ENCODE measurements at regions not wholly inside any gene's neighbourhood (a gene's known extent, or its start where the extent isn't known, plus 50 kb on each side); places are given as distances from the start of the nearest gene placed in this dataset.
A peak's percentile ranks its signal among the peaks of the same experiment; 100 is the strongest.
"Not testable (repeated sequence)": the region's sequence is repeated elsewhere in the genome, so short reads cannot be mapped to it uniquely, and the experiment has no call there.

DNA sequence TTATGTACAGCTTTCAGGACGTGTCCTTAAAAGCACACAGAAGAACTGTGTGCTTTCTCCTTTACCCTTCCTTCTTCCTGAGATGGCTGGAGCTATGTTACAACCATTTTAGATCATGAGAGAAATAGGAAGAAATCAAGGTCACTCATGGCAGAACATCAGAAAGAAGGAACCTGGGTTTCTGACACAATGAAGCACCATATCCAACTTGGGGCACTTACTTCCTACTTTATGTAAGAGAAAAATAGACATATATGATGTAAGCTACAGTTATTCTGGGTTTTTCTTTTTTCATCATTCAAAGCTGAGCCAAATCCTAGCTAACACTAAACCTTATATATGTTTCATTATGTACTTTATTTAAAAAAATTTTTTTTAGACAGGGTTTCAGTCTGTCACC is 79.5 kb downstream of the FAM161A start:
- DNase-seq (ENCODE audit: low spot score), result no peak

DNA sequence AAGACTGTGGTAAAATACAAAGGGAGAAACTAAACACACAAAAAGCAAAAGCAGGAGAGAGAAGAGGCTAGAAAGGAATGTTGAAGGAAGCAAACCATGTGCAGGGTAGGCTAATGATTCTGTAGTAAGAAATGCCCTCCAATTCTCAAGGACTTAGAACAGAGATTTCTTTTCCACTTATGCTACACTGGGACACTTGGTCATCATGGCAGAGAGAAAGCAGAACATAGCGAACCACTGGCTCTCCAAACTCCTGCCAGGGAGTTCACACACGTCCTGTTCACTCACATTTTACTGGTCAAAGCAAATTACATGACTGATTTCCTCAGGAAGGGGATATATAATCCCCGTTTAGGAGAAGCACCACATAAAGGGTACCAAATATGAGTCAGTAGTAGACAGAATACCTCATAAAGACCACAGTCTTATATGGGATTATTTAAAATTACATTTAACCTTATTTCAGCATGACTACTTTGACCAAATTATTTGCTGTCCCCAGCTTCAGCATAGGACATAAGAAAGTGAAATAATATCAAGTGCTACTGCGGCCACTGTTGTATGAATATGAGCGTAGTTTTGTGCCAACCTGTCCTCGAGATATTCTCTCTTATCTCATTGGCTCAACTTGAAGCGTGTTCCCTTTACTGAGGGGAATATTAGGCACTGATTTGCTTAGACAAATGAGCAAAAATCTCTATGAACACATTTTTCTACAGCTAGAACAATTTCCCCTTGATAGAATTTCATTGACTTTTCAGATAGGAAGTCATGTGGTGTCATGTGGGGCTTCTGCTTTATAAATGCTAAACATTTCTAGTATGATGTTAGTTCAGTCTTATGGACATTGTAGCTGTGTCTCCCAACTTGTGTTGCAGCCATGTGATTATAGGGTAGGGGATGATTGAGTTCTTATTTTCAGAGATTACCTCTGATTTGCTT is 81.7 kb downstream of the FAM161A start:
- no peak for DNase-seq (ENCODE audit: low spot score)

DNA sequence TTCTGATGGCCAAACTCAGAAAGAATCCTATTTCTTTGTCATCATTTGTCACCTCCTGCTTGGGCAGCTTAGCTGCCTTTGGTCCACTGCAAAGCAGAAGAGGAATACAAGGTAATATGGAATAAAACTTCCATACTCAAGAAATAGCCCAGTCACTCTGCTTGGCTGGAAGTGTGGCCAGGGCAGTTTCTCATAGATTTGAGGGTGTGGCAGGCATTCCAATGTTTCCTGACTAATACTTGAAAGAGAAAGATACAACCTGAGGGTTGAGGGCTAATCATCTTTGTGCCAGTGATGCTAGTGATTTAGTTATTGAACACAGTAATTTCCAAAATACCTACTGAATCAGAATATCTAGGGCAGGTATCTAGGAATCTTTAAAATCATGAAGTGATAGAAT is 83.1 kb downstream of the FAM161A start:
- DNase-seq (ENCODE audit: low spot score), result no peak

DNA sequence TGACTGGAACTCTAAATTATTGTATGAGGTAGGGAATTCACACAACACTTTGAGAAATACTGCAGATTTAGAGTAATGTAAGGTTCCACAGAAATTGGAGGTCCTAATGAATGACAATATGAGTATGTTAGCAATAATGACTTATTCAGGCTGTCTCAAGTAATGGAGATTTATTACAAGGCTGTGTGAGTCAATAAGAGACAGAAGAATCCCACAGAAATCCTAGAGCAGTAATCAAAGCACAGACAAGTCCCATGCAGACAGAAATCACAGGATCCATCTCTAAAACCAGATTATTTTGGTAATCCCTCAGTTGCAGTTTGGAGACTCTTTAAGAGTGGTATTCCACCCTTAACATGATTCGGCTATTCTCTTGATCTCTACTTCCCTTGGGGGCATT is 83.6 kb downstream of the FAM161A start:
- no peak for DNase-seq (ENCODE audit: low spot score)

DNA sequence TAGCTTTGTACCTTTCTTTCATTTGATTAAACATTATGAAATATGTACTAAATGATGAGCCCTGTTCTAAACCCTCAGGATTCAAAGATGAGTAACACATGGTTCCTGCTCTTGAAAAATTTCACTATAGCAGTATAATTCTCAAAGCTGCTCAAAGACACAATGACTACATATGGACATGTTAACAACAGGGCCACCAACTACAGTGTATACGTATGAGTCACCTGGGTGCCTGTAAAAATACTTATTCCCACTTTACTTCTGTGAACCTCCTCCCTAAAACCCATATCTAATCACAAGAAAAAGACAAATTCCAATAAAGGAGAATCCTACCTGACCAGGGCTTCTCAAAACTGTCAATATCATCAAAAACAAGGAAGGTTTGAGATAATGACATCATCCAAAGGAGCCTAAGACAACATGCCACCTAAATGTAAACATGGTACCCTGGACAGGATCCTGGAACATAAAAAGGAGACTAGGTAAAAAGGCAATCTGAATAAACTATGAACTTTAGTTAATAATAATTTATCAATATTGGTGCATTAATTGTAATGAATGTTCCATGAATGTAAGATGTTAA is 84.7 kb downstream of the FAM161A start:
- no peak for DNase-seq (ENCODE audit: low spot score)

DNA sequence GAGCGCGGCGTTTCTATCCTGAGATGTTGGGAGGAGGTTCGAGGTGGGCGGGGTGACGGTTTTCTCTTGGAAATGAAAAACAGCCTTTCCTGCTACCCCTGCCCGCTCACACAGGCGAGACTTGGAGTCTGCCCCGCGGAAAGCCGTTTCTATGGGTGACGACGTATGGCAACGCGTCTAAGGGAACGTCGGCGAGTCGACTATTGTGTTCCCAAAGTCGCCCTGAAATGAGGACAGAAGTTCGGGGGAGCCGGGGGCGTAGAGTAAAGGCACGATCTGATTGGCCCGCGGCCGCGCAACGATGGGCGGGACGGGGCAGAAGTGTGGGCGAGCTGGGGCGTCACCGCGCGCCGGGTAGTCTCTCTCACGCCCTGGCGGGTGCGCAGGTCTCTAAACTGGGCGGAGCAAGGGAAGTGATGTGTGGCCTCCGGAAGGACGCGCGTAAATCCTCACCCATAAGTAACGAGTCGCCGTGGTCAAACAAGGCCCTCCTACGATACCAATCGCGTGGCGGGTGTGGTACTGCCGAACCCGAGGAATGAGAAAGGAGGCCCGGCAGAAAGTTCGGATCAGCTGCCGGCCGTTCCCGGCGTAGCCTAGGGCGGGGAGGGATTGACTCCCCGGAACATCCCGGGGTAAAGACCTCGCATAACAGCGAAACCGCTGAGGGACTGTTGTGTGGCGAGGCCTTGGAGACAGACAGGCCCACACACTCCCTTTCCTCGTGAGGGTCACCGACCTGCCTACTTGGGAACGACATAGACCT is 89.6 kb downstream of the FAM161A start:
- DNase-seq (ENCODE audit: low spot score), result peak; percentile 99

DNA sequence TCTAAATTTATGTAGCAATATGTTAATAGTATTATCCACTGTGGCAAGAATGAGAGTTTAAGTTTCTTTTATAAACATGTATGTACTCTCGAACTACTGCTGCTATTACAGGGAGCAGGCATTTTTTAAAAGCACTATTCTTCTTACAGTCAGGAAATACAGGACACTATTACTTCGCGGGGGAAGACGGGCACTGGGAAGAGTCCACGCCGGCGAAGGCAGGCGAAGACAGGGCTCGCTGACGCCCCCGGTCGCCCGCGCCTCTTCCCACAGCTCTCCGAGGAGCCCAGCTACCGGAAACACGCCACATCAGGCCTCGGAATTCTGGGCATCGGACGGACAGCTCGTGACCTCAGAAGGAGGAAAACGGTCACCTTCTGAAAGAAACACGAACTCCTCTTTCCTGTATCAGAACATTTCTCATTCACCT is 90.2 kb downstream of the FAM161A start:
- DNase-seq (ENCODE audit: low spot score), result peak; percentile 93

DNA sequence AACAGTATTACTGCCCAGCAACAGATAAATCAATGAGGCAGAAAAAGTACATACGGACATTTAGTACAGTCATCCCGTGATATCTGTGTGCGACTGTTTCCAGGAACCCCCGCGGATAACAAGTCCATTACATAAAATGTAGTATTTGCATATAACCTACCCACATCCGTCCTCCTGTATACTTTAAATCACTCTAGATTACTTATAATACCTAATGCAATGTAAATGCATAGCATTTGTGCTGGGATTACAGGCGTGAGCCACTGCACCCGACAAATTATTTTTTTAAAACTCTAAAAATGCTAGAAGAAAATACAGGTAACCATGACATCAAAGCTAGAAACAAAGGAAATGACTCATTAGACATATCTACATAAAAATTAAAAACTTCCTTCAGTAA is 91.6 kb downstream of the FAM161A start:
- no peak for DNase-seq (ENCODE audit: low spot score)

DNA sequence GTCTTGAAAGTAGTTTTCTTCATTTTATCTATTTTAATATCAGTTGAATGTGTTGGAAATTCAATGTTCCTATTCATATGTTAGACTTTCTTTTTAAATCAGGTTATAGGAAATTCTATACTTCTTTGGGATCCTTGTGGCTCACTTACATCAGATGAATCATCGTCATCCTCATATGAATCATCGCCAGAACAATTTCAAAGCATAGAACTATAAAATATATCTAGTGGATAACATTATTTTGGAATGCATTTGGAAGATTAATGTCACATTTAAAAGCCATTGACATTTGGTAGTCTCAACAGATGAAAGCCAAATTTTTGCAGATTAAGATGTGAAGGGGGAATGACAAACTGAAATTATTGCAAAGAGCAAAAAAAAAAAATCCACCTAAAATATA is 94.1 kb downstream of the FAM161A start:
- DNase-seq (ENCODE audit: low spot score), result no peak

DNA sequence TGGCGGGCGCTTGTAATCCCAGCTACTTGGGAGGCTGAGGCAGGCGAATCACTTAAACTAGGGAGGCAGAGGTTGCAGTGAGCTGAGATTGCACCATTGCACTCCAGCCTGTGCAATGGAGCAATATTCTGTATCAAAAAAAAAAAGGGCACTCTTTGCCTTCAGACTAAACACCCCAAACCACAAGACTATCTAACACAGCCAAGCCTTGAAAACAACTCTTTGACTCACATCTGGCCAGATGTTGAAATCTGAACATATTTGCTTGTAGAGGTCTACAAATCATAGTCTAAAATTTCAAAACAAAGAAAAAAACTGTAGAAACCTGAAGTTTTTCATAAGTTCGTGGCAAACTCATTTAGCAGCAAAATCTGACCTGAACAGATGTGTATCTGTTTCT is 94.9 kb downstream of the FAM161A start:
- no peak for DNase-seq (ENCODE audit: low spot score)

DNA sequence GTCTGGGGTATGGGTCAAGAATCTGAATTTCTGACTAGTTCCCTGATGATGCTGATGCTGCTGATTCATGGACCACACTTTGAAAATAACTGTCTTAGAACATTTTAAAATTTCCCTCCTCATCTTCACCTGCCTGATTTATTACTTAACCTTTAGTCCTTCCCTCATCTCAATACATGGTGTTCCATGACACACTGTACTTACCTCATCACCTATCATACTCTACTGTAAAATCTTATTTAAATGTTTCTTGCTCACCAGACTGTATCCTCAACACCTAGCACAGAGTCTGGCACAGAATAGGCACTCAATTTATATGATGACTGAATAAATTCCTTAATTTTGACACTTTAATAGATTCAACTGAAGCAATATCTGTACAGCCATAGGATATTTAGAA is 95.7 kb downstream of the FAM161A start:
- DNase-seq (ENCODE audit: low spot score), result no peak

DNA sequence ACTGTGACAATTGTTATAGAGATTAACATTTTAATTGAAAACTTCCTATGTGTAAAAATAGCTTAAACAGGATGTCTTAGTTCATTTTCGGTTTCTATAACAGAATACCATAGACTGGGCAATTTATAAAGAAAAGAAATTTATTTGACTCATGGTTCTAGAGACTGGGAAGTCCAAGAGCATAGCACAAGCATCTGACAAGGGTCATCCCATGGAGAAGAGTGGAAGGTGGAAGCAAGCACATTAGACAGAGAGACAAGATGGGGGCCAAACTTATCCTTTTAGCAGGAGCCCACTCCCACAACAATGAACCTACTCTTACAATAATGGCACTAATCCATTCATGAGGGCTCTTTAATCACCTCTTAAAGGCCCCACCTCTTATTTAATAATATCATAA is 100.3 kb downstream of the FAM161A start:
- no peak for DNase-seq (ENCODE audit: low spot score)

DNA sequence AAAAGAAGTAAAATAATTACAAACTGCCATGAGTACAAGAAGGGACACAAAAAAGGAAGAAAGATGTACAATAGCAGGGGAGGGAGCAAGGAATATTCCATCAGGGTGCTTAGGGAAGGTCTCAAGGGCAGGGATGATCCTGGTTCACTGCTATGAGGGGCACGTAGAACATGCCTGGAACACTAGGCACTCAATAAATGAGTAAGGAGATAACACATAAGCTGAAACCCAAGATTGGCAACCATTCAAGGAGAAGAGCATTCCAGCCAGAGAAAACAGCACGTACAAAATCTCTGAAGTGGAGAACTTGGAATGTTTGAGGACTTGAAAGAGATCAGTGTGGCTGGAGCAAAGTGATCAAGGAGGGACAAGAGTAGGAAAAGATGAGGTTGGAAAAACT is 103.2 kb downstream of the FAM161A start:
- no peak for DNase-seq (ENCODE audit: low spot score)

DNA sequence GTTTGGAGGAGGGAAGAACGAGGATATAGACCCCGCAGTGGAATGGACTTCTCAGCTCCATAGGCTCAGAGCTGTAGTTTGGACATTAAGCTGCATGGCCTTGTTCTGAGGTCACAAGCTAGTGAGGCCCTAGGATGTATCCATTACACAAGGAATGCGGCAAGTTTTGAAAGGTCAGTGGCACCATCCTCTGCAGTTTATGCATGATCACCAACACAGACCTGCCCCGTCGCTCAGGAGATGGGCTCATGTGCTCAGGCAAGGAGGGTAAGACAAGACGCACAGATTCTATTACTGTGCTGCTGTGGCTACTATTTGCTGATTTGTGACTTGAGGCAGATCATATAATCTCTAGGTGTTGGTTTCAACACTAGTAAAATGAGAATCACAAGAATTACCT is 110.9 kb downstream of the FAM161A start:
- DNase-seq (ENCODE audit: low spot score), result no peak

DNA sequence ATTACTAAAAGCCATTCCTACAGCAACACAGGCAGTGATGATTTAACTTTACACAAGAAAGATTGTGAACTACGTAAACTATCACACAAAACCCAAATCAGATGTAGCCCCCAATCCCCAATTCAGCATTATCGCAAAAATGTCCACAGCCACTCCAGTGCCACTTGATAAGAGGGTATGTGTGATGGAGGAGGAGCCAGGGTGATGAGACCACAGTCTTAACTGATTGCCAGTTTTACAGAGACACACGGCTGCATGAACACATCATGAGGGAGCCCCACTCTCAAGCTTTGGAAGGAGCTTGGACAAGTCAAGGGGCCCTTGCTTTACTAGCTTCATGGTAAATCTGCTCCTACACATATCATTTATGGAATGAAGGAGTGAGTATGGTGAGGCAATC is 116.0 kb downstream of the FAM161A start:
- DNase-seq (ENCODE audit: low spot score), result no peak

DNA sequence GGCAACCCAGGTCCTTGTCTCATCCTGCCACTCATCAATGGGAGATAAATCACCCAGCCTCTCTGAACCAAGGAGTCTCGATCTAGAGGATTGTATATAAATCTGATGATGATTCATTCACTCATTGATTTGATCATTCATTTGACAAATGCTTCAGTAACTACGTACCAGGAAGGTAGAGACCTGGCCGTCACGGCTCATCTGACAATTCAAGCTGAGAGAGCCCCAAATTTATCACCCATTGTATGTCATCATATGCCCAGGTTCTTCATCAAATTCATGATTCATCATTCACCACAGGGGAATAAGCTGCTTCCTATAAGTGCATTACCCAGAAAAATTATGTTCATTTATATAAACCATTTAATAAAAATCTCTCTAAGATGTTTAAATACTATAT is 116.9 kb downstream of the FAM161A start:
- no peak for DNase-seq (ENCODE audit: low spot score)

DNA sequence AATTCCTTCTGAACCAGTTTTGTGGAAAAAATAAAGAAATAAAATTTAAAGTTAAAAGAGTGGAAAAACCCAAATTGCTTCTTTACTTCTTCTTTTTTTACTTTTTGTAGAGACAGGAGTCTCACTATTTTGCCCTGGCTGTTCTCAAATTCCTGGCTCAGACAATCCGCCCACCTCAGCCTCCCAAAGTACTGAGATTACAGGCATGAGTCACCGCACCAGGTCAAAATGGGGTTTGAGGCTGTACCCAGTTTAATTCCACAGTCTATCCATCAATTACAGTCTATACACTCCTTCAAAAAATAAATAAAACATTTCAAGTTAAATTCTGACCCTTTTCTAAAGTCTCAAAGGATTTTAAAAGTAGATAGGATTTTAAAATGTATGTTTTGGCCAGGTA is 120.3 kb downstream of the FAM161A start:
- DNase-seq (ENCODE audit: low spot score), result no peak

DNA sequence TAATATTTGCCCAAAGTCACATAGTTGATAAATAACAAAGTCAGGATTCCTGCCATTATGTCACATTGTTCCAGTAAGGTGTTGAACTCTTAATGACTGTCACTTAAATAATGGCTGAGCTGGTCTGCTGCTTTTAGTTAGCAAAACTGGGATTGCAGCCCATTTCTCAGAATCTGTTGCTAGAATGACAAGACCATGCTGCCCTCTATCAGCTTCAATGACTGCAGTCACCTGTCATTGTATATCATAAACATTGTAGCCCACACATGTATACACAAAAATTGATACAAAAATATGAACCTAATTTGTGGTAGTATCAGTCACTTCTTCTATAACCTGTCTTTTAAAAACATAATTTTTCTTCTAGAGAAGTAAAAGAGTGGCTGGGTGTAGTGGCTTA is 121.1 kb downstream of the FAM161A start:
- DNase-seq (ENCODE audit: low spot score), result no peak

DNA sequence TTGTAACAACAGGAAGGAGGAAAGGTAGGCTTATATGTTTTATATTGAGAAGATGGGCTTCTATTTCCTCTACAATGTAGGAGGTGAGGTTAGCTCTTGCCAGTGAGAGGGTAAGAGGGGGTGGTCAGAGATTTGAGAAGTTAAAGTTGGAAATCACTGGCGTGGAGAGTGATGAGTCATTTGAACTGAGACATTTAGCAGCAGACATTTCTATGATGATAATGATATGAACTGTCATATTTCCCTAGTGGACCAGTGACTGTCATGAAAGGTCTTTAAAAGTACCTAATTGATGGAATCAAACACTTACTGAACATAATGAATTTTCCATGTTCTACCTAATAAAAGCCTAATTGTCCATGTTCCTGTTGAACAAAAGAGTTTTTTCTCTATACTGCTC is 126.1 kb downstream of the FAM161A start:
- DNase-seq (ENCODE audit: low spot score), result no peak

DNA sequence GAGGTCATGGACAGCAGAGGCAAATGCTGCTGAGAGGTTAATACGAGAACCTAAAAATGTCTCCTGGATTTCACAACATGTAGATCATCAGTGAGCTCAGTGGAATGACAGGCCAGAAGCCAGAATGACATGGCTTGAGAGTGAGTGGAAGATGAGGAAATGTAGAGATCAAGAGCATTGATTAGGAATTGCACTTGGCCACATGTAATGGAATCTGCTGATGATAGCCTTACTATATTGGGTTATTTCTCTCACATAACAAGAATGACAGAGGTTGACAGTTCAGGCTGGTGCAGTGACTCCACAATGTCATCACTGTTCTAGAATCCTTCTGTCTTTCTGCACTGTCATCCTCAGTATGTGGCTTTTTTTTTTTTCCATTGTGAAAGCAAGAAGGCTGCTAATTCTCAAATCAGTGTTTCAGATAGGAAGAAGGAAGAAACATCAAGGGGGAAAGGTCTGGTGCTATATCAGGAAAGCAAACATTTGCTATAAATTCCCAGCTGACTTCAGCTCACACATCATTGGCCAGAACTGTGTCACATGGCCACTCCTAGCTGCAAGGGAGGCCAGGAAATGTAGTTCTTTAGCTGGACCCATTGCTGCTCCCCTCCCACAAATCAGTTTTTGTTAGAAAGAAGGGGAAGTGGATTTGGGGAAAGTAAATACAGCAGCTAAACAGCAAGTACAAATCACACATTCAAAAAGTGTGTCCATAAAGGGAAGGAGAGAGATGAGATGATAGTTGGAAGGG is 127.2 kb downstream of the FAM161A start:
- DNase-seq (ENCODE audit: low spot score), result no peak

DNA sequence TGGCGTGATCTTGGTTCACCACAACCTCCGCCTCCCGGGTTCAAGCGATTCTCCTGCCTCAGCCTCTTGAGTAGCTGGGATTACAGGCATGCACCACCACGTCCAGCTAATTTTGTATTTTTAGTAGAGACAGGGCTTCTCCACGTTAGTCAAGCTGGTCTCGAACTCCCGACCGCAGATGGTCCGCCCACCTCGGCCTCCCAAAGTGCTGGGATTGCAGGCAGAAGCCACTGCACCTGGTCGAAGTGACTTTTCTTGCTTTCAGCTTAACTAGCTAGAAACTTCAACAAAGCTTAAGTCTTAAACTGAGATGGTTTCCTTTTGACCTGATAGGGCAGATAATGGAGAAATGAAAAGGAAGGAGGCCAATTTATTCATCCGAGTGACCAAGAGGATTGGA is 130.5 kb downstream of the FAM161A start:
- DNase-seq (ENCODE audit: low spot score), result not testable (repeated sequence)

Data from mesenteric fat pad (tissue), 1 donor.